Spinal cord (tissue), 9 donors: ENCODE measurements at regions not wholly inside any gene's neighbourhood (a gene's known extent, or its start where the extent isn't known, plus 50 kb on each side); places are given as distances from the start of the nearest gene placed in this dataset.

Source experiments
- DNase-seq, 6 donors: peaks; one replicate each; pipeline versions ENCODE4 v3.0.0 to v3.0.0-alpha.2; 2013 to 2015; ENCODE audit warnings: low spot score in 6 of 6, low read depth in 4 of 6
- H3K27ac ChIP-seq: one replicate; pipeline ENCODE4 v1.5.1; 2013; ENCODE audit warnings: low read depth, low read length, control low read depth
- H3K27me3 ChIP-seq: one replicate; pipeline ENCODE4 v1.6.1; 2013; ENCODE audit warnings: low read length; ENCODE audit not compliant: control insufficient read depth, insufficient read depth
- H3K36me3 ChIP-seq: one replicate; pipeline ENCODE4 v1.6.1; 2013; ENCODE audit warnings: low read length; ENCODE audit not compliant: control insufficient read depth, insufficient read depth
- H3K4me1 ChIP-seq: one replicate; pipeline ENCODE4 v1.6.1; 2013; ENCODE audit warnings: low read length; ENCODE audit not compliant: control insufficient read depth, insufficient read depth
- H3K4me3 ChIP-seq: one replicate; pipeline ENCODE4 v1.5.1; 2013; ENCODE audit warnings: low read depth, low read length, control low read depth
- H3K9me3 ChIP-seq: one replicate; pipeline ENCODE4 v1.6.1; 2013; ENCODE audit warnings: low read length; ENCODE audit not compliant: control insufficient read depth, insufficient read depth
- WGBS: methylation state at CpG from one replicate; pipeline ENCODE4 v1.1.5; 2013; ENCODE audit warnings: missing lambda C conversion rate; ENCODE audit not compliant: insufficient coverage; 5-methylcytosine and 5-hydroxymethylcytosine counted together
- donor health status: healthy.

GRCh38 chr7:41788556-41788955 is 85.7 kb upstream of the INHBA start:
- no peaks in the 10 kb centered on the region for H3K36me3 ChIP-seq
- no peak for DNase-seq
- no peaks in the 10 kb centered on the region for H3K27me3 ChIP-seq
- no CpG with 5 or more reads among the region's 3 CpGs for WGBS
- H3K4me1 ChIP-seq: no peaks in the 10 kb centered on the region
- no peak overlapping the region for H3K4me3 ChIP-seq
- H3K27ac ChIP-seq: no peak overlapping the region
- no peaks in the 10 kb centered on the region for H3K9me3 ChIP-seq

- Histone ChIP-seq H3K27me3 (no peaks in the 10 kb centered on the region), H3K4me3 (no peak overlapping the region), H3K36me3 (no peaks in the 10 kb centered on the region), H3K9me3 (no peaks in the 10 kb centered on the region), H3K4me1 (no peaks in the 10 kb centered on the region), H3K27ac (no peak overlapping the region)
- no peak for DNase-seq
- no CpG with 5 or more reads among the region's 2 CpGs for WGBS
These were observed 84.9 kb upstream of the INHBA start for GRCh38 chr7:41787651-41788350.

GRCh38 chr7:41786944-41787343 is 84.1 kb upstream of the INHBA start:
- Histone ChIP-seq H3K4me1 (no peaks in the 10 kb centered on the region), H3K27ac (no peak overlapping the region), H3K9me3 (no peaks in the 10 kb centered on the region), H3K27me3 (no peaks in the 10 kb centered on the region), H3K4me3 (no peak overlapping the region), H3K36me3 (no peaks in the 10 kb centered on the region)
- DNase-seq: peak in 1 of 6 donors; percentile 38
- WGBS: 88% methylated on average over 3 of the region's 5 CpGs

- no peak overlapping the region for H3K27ac ChIP-seq
- WGBS: no CpG with 5 or more reads among the region's 2 CpGs
- no peak overlapping the region for H3K4me3 ChIP-seq
These were observed 83.5 kb upstream of the INHBA start for GRCh38 chr7:41786404-41786803.

GRCh38 chr7:41785840-41786239 is 83.0 kb upstream of the INHBA start:
- no peaks in the 10 kb centered on the region for H3K9me3 ChIP-seq
- no peak overlapping the region for H3K4me3 ChIP-seq
- H3K27me3 ChIP-seq: no peaks in the 10 kb centered on the region
- WGBS: 100% methylated on average over 3 of the region's 5 CpGs
- H3K36me3 ChIP-seq: no peaks in the 10 kb centered on the region
- no peak overlapping the region for H3K27ac ChIP-seq
- H3K4me1 ChIP-seq: no peaks in the 10 kb centered on the region
- no peak for DNase-seq

More at GRCh38 chr7:41786404-41786803, 83.5 kb upstream of the INHBA start:
- Histone ChIP-seq H3K36me3 (no peaks in the 10 kb centered on the region), H3K9me3 (no peaks in the 10 kb centered on the region), H3K4me1 (no peaks in the 10 kb centered on the region), H3K27me3 (no peaks in the 10 kb centered on the region)
- DNase-seq: no peak

GRCh38 chr7:41785265-41785664 is 82.4 kb upstream of the INHBA start:
- DNase-seq: no peak
- Histone ChIP-seq H3K4me3 (no peak overlapping the region), H3K27ac (no peak overlapping the region), H3K4me1 (no peaks in the 10 kb centered on the region), H3K27me3 (no peaks in the 10 kb centered on the region), H3K36me3 (no peaks in the 10 kb centered on the region), H3K9me3 (no peaks in the 10 kb centered on the region)

GRCh38 chr7:41779918-41780317 is 77.0 kb upstream of the INHBA start:
- H3K4me3 ChIP-seq: no peak overlapping the region
- no peaks in the 10 kb centered on the region for H3K27me3 ChIP-seq
- no peaks in the 10 kb centered on the region for H3K4me1 ChIP-seq
- H3K36me3 ChIP-seq: no peaks in the 10 kb centered on the region
- no peaks in the 10 kb centered on the region for H3K9me3 ChIP-seq
- DNase-seq: no peak
- no peak overlapping the region for H3K27ac ChIP-seq
- WGBS: no CpG with 5 or more reads among the region's 2 CpGs

GRCh38 chr7:41777894-41778596 is 75.2 kb upstream of the INHBA start:
- WGBS: no CpG with 5 or more reads among the region's 5 CpGs

GRCh38 chr7:41774966-41775365 is 72.1 kb upstream of the INHBA start:
- no peaks in the 10 kb centered on the region for H3K4me1 ChIP-seq
- no peak overlapping the region for H3K4me3 ChIP-seq
- no peak for DNase-seq
- no peaks in the 10 kb centered on the region for H3K27me3 ChIP-seq
- WGBS: 100% methylated on average over 2 of the region's 11 CpGs
- H3K36me3 ChIP-seq: no peaks in the 10 kb centered on the region
- no peaks in the 10 kb centered on the region for H3K9me3 ChIP-seq
- H3K27ac ChIP-seq: no peak overlapping the region

More at GRCh38 chr7:41777894-41778596, 75.2 kb upstream of the INHBA start:
- Histone ChIP-seq H3K4me1 (no peaks in the 10 kb centered on the region), H3K9me3 (no peaks in the 10 kb centered on the region), H3K36me3 (no peaks in the 10 kb centered on the region), H3K27ac (no peak overlapping the region), H3K4me3 (no peak overlapping the region), H3K27me3 (no peaks in the 10 kb centered on the region)
- DNase-seq: no peak

GRCh38 chr7:41773756-41774155 is 70.9 kb upstream of the INHBA start:
- WGBS: no CpG with 5 or more reads among the region's 4 CpGs
- no peaks in the 10 kb centered on the region for H3K9me3 ChIP-seq
- H3K36me3 ChIP-seq: no peaks in the 10 kb centered on the region

More at GRCh38 chr7:41773756-41774155, 70.9 kb upstream of the INHBA start:
- no peak for DNase-seq
- Histone ChIP-seq H3K27ac (no peak overlapping the region), H3K27me3 (no peaks in the 10 kb centered on the region), H3K4me3 (no peak overlapping the region), H3K4me1 (no peaks in the 10 kb centered on the region)
